ENCODE measurements at regions not wholly inside any gene's neighbourhood (a gene's known extent, or its start where the extent isn't known, plus 50 kb on each side); places are given as distances from the start of the nearest gene placed in this dataset.

GRCh38 chr13:95455782-95456181 lies 96.7 kb upstream of the CLDN10 start:
- no peak for DNase-seq

- no peak for DNase-seq
These were observed 95.7 kb upstream of the CLDN10 start for GRCh38 chr13:95456815-95457214.

- no peak for DNase-seq
These were observed 95.2 kb upstream of the CLDN10 start for GRCh38 chr13:95457294-95457693.

- DNase-seq = no peak
These were observed 89.7 kb upstream of the CLDN10 start for GRCh38 chr13:95462801-95463200.

GRCh38 chr13:95463531-95463930 lies 89.0 kb upstream of the CLDN10 start:
- DNase-seq = no peak

GRCh38 chr13:95470574-95471366 lies 81.8 kb upstream of the CLDN10 start:
- no peak for DNase-seq

GRCh38 chr13:95471960-95472359 lies 80.6 kb upstream of the CLDN10 start:
- no peak for DNase-seq

GRCh38 chr13:95474992-95475391 lies 77.5 kb upstream of the CLDN10 start:
- no peak for DNase-seq

GRCh38 chr13:95477187-95477586 lies 75.3 kb upstream of the CLDN10 start:
- DNase-seq = no peak

GRCh38 chr13:95479731-95480130 lies 72.8 kb upstream of the CLDN10 start:
- no peak for DNase-seq

GRCh38 chr13:95480131-95480545 lies 72.4 kb upstream of the CLDN10 start:
- DNase-seq = no peak

- DNase-seq = no peak
These were observed 71.4 kb upstream of the CLDN10 start for GRCh38 chr13:95480791-95481780.

GRCh38 chr13:95484052-95484451 lies 68.5 kb upstream of the CLDN10 start:
- no peak for DNase-seq

- DNase-seq = no peak
These were observed 67.4 kb upstream of the CLDN10 start for GRCh38 chr13:95485045-95485517.

- no peak for DNase-seq
These were observed 66.9 kb upstream of the CLDN10 start for GRCh38 chr13:95485518-95486144.

- DNase-seq = no peak
These were observed 60.3 kb upstream of the CLDN10 start for GRCh38 chr13:95492044-95492801.

GRCh38 chr13:95494082-95494681 lies 58.3 kb upstream of the CLDN10 start:
- DNase-seq = no peak

- no peak for DNase-seq
These were observed 56.0 kb upstream of the CLDN10 start for GRCh38 chr13:95496485-95496884.

- no peak for DNase-seq
These were observed 55.1 kb upstream of the CLDN10 start for GRCh38 chr13:95497381-95497807.

- DNase-seq = no peak
These were observed 53.6 kb upstream of the CLDN10 start for GRCh38 chr13:95498886-95499285.

- no peak for DNase-seq
These were observed 52.5 kb upstream of the CLDN10 start for GRCh38 chr13:95499811-95500712.

Data from effector CD8-positive, alpha-beta T cell (primary cell).